Suprapubic skin (tissue), 3 donors: ENCODE measurements at regions not wholly inside any gene's neighbourhood (a gene's known extent, or its start where the extent isn't known, plus 50 kb on each side); places are given as distances from the start of the nearest gene placed in this dataset.
"Not testable (repeated sequence)": the region's sequence is repeated elsewhere in the genome, so short reads cannot be mapped to it uniquely, and the experiment has no call there.

Experiments
- POLR2A ChIP-seq, 2 donors: fragments of 450-650 bp; IDR thresholded peaks; one replicate each; pipeline ENCODE4 v1.6.1; 2017; ENCODE audit warnings: antibody characterized with exemption in 2 of 2, mild to moderate bottlenecking in 2 of 2, moderate library complexity in 2 of 2
- TF ChIP-seq, protein P1 (sequence below), 2 donors: fragments of 200-600 bp in 1 of 2; fragments of 450-650 bp in 1 of 2; sonication (generic) in 1 of 2; IDR thresholded peaks; one replicate each; pipeline ENCODE4 v1.5.1; 2016 to 2019; ENCODE audit warnings: antibody characterized with exemption in 2 of 2, mild to moderate bottlenecking in 1 of 2, moderate library complexity in 1 of 2

DNA sequence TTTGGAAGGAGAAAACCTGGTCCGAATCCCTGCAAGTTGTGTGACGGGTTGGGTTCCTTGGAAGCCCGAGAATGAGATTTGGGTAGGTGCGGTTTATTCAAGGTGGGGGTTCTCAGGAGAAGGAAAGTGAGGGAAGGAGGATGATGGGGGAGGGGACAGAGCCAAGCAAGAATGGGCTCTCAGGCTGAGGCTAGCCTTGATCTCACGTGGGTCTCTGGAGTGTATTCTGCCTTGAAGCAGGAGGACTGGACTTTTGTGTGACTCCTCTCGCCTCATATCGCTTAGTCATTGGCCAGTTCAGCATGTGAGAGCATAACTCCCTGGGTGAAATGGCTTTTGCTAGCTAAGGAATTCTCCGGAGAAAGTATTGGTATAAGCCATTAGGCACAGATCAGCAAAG, 120.9 kb downstream of the NPIPA7 start:
- TF ChIP-seq, protein P1, sequence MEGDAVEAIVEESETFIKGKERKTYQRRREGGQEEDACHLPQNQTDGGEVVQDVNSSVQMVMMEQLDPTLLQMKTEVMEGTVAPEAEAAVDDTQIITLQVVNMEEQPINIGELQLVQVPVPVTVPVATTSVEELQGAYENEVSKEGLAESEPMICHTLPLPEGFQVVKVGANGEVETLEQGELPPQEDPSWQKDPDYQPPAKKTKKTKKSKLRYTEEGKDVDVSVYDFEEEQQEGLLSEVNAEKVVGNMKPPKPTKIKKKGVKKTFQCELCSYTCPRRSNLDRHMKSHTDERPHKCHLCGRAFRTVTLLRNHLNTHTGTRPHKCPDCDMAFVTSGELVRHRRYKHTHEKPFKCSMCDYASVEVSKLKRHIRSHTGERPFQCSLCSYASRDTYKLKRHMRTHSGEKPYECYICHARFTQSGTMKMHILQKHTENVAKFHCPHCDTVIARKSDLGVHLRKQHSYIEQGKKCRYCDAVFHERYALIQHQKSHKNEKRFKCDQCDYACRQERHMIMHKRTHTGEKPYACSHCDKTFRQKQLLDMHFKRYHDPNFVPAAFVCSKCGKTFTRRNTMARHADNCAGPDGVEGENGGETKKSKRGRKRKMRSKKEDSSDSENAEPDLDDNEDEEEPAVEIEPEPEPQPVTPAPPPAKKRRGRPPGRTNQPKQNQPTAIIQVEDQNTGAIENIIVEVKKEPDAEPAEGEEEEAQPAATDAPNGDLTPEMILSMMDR (IDR thresholded peaks at IDR 0.05) = not testable (repeated sequence)
- TF ChIP-seq POLR2A (IDR thresholded peaks at IDR 0.05) = not testable (repeated sequence)
